ENCODE measurements at regions not wholly inside any gene's neighbourhood (a gene's known extent, or its start where the extent isn't known, plus 50 kb on each side); places are given as distances from the start of the nearest gene placed in this dataset.

- POLR2A ChIA-PET = no interaction called here
- no peak overlapping the region for H3K4me3 Mint-ChIP-seq
- H3K36me3 Mint-ChIP-seq = no peaks in the 10 kb centered on the region
- H3K27me3 Mint-ChIP-seq (ENCODE audit: low read depth) = peaks cover 3% of the 10 kb centered on the region; the same call in 1 of the 2 replicates
- CTCF ChIA-PET = no interaction called here
- peaks cover 11% of the 10 kb centered on the region for H3K9me3 Mint-ChIP-seq
- DNase-seq (ENCODE audit: low spot score) = no peak
- no peak overlapping the region for H3K27ac Mint-ChIP-seq
- ATAC-seq = no peak
- TF ChIP-seq NFATC4 (CRISPR knock-in tag; IDR thresholded peaks at IDR 0.05) = no peak
- peaks cover 4% of the 10 kb centered on the region for H3K4me1 Mint-ChIP-seq
Measured at GRCh38 chr1:172883387-172883791, 167.4 kb downstream of the TNFSF18 start.

GRCh38 chr1:172883844-172884243 lies 166.9 kb downstream of the TNFSF18 start:
- POLR2A ChIA-PET = no interaction called here
- Mint-ChIP-seq H3K9me3 (peaks cover 14% of the 10 kb centered on the region), H3K36me3 (no peaks in the 10 kb centered on the region), H3K27ac (no peak overlapping the region), H3K27me3 (ENCODE audit: low read depth) (peaks cover 3% of the 10 kb centered on the region; the same call in 1 of the 2 replicates), H3K4me1 (peaks cover 6% of the 10 kb centered on the region), H3K4me3 (no peak overlapping the region)
- no peak for ATAC-seq
- CTCF ChIA-PET = no interaction called here
- no peak for DNase-seq (ENCODE audit: low spot score)
- TF ChIP-seq ATF6 (CRISPR knock-in tag; IDR thresholded peaks at IDR 0.05) = no peak
- no peak for TF ChIP-seq ZNF671 (CRISPR knock-in tag; IDR thresholded peaks at IDR 0.05)
- no peak for TF ChIP-seq PRDM15 (CRISPR knock-in tag; IDR thresholded peaks at IDR 0.05)
- TF ChIP-seq HMGA2 (CRISPR knock-in tag; IDR thresholded peaks at IDR 0.05) = no peak
- no peak for TF ChIP-seq SMAD4 (CRISPR knock-in tag; IDR thresholded peaks at IDR 0.05)
- TF ChIP-seq IRF2 (CRISPR knock-in tag; IDR thresholded peaks at IDR 0.05; ENCODE audit: borderline replicate concordance, low read depth) = no peak
- no peak for TF ChIP-seq ZNF219 (CRISPR knock-in tag; IDR thresholded peaks at IDR 0.05; ENCODE audit: borderline replicate concordance)
- no peak for TF ChIP-seq NR1H2 (CRISPR knock-in tag; IDR thresholded peaks at IDR 0.05)
- no peak for TF ChIP-seq ESRRA (CRISPR knock-in tag; IDR thresholded peaks at IDR 0.05; ENCODE audit: borderline replicate concordance)
- no peak for TF ChIP-seq ATF1 (CRISPR knock-in tag; IDR thresholded peaks at IDR 0.05)
- TF ChIP-seq ZNF425 (CRISPR knock-in tag; conservative IDR thresholded peaks at IDR 0.05) = no peak
- no peak for TF ChIP-seq ATF3 (CRISPR knock-in tag; conservative IDR thresholded peaks at IDR 0.05)
- TF ChIP-seq PREB (CRISPR knock-in tag; IDR thresholded peaks at IDR 0.05; ENCODE audit: borderline replicate concordance) = no peak
- no peak for TF ChIP-seq ZNF232 (CRISPR knock-in tag; IDR thresholded peaks at IDR 0.05)
- no peak for TF ChIP-seq ZNF512 (CRISPR knock-in tag; IDR thresholded peaks at IDR 0.05; ENCODE audit: borderline replicate concordance)
- no peak for TF ChIP-seq ZNF138 (CRISPR knock-in tag; conservative IDR thresholded peaks at IDR 0.05)
- TF ChIP-seq HMGXB4 (CRISPR knock-in tag; IDR thresholded peaks at IDR 0.05) = no peak
- TF ChIP-seq NFATC4 (CRISPR knock-in tag; IDR thresholded peaks at IDR 0.05) = no peak
- no peak for TF ChIP-seq RELA (CRISPR knock-in tag; IDR thresholded peaks at IDR 0.05; ENCODE audit: borderline replicate concordance)
